Natural killer cell (primary cell): ENCODE measurements at regions not wholly inside any gene's neighbourhood (a gene's known extent, or its start where the extent isn't known, plus 50 kb on each side); places are given as distances from the start of the nearest gene placed in this dataset.

ENCODE experiments used
- ATAC-seq, 3 donors: fragments of 150-1000 bp in 2 of 3; fragments of 200-7000 bp in 1 of 3; cut with Tn5 transposase; 1 replicate in 1 of 3; 2 replicates in 2 of 3; pipeline ENCODE4 v1.10.0; 2021; ENCODE audit warnings: mild to moderate bottlenecking in 2 of 3, moderate library complexity in 2 of 3
- DNase-seq, 2 donors: peaks; one replicate each; pipeline versions ENCODE4 v3.0.0 to v3.0.0-alpha.2; 2013 to 2021; ENCODE audit warnings: mixed read lengths in 1 of 2
- H3K27ac ChIP-seq: one replicate; pipeline ENCODE4 v1.5.1; 2013; ENCODE audit warnings: mild to moderate bottlenecking, low read length
- H3K27me3 ChIP-seq: one replicate; pipeline ENCODE4 v1.6.1; 2013; ENCODE audit warnings: low read length; ENCODE audit not compliant: control insufficient read depth, insufficient read depth
- H3K36me3 ChIP-seq: one replicate; pipeline ENCODE4 v1.6.1; 2013; ENCODE audit warnings: low read length; ENCODE audit not compliant: control insufficient read depth, insufficient read depth
- H3K4me1 ChIP-seq: one replicate; pipeline ENCODE4 v1.6.1; 2013; ENCODE audit warnings: low read length; ENCODE audit not compliant: control insufficient read depth, insufficient read depth
- H3K4me3 ChIP-seq: one replicate; pipeline ENCODE4 v1.5.1; 2013; ENCODE audit warnings: low read length
- H3K9me3 ChIP-seq: one replicate; pipeline ENCODE4 v1.6.1; 2013; ENCODE audit warnings: low read length; ENCODE audit not compliant: control insufficient read depth, insufficient read depth
- H3K27ac Mint-ChIP-seq, 2 donors: one replicate each; pipeline ENCODE4 v1.8.0; 2022; ENCODE audit warnings: mild to moderate bottlenecking in 2 of 2, mixed read lengths in 2 of 2, moderate library complexity in 1 of 2
- H3K27me3 Mint-ChIP-seq, 2 donors: one replicate each; pipeline ENCODE4 v1.8.0; 2022; ENCODE audit warnings: low read depth in 2 of 2, mixed read lengths in 2 of 2
- H3K36me3 Mint-ChIP-seq: one replicate; pipeline ENCODE4 v1.8.0; 2022; ENCODE audit warnings: mixed read lengths
- H3K4me1 Mint-ChIP-seq, 2 donors: one replicate each; pipeline ENCODE4 v1.8.0; 2022; ENCODE audit warnings: mixed read lengths in 2 of 2
- H3K4me3 Mint-ChIP-seq: one replicate; pipeline ENCODE4 v1.8.0; 2022; ENCODE audit warnings: mild to moderate bottlenecking, moderate library complexity, mixed read lengths
- H3K9me3 Mint-ChIP-seq, 2 donors: one replicate each; pipeline ENCODE4 v1.8.0; 2022; ENCODE audit warnings: mixed read lengths in 2 of 2
- WGBS: methylation state at CpG from one replicate; pipeline ENCODE4 v1.1.7; 2013; ENCODE audit warnings: missing lambda C conversion rate; ENCODE audit not compliant: insufficient coverage; 5-methylcytosine and 5-hydroxymethylcytosine counted together
- intact Hi-C: fragments of 100-400 bp; cut with micrococcal nuclease; formaldehyde crosslinking; loops from one replicate; pipeline ENCODE4 v1.14.2; 2022
- TF ChIP-seq, protein P1 (sequence below): fragments of 200-600 bp; IDR thresholded peaks from one replicate; pipeline ENCODE4 v1.8.0; 2022; ENCODE audit warnings: antibody characterized with exemption

DNA sequence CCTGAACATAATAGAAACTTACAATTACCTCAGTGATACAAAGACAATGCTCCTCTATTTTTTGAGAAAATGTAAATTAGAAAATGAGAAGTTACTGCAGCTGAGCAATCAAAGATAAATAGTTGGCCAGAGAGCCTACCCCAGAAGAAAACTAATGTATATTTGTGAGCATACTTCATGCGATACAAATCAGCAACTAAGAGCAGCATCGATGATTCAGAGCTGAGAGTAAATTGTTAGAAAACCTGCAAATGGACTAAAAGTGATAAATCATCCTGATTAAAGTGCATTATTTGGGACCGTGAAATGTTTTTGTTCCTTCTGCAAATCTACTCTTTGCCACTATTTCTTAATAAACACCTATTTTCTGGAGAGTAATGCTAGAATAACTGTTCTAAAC lies 285.7 kb downstream of the PPP1R3A start:
- WGBS = 87% methylated on average over 3 of the region's 3 CpGs
- TF ChIP-seq, protein P1, sequence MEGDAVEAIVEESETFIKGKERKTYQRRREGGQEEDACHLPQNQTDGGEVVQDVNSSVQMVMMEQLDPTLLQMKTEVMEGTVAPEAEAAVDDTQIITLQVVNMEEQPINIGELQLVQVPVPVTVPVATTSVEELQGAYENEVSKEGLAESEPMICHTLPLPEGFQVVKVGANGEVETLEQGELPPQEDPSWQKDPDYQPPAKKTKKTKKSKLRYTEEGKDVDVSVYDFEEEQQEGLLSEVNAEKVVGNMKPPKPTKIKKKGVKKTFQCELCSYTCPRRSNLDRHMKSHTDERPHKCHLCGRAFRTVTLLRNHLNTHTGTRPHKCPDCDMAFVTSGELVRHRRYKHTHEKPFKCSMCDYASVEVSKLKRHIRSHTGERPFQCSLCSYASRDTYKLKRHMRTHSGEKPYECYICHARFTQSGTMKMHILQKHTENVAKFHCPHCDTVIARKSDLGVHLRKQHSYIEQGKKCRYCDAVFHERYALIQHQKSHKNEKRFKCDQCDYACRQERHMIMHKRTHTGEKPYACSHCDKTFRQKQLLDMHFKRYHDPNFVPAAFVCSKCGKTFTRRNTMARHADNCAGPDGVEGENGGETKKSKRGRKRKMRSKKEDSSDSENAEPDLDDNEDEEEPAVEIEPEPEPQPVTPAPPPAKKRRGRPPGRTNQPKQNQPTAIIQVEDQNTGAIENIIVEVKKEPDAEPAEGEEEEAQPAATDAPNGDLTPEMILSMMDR = no peak
- no peaks in the 10 kb centered on the region for H3K27me3 Mint-ChIP-seq

DNA sequence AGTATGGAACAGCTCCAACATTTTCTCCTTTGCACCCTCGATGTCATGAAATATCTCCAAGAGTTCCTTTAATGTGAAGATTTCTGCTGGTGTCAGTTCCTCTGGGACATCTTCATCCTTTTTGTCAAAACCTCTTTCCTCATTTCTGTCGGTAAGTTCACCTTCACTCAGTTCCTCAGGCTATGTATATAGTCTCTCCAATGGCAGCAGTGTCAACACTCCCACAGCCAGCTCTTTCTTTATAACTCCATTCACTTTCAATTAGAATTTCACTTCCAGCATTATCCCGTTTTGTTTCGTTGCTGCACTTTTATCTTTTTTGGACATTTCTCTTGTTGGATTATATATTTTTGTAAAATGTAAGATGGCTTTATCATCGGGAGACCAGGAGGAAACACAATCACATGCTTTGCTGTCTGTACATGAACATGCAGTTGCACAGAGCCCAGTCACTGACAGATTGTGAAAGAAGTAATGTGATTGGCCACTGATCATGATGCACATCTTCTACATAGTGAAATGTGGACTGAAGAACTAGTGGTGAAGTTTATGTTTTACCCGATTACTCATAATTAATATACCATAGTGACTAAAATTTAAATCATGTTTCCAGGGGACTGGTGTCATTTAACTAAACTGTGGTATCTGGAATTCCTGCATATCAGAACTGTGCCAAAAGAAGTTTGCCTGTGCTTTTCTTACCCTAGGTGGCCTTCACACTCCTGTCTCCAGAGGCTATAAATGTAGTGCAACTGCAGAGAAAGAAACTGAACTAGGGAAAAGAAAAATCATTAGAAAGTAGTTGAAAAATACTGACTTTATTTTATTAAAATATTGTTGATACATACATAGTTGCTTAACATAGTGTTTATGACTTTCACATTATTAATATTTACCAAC lies 289.6 kb downstream of the PPP1R3A start:
- Mint-ChIP-seq H3K4me1 (no peaks in the 10 kb centered on the region), H3K4me3 (no peak overlapping the region), H3K27ac (no peak overlapping the region), H3K27me3 (no peaks in the 10 kb centered on the region), H3K9me3 (peaks cover 17 to 18% of the 10 kb centered on the region in 2 donors), H3K36me3 (peaks cover 8% of the 10 kb centered on the region)
- intact Hi-C loops = no loop called here
- Histone ChIP-seq H3K9me3 (peaks cover 3% of the 10 kb centered on the region), H3K27me3 (no peaks in the 10 kb centered on the region), H3K27ac (no peak overlapping the region), H3K36me3 (no peaks in the 10 kb centered on the region), H3K4me3 (no peak overlapping the region), H3K4me1 (no peaks in the 10 kb centered on the region)
- WGBS = 92% methylated on average over 5 of the region's 6 CpGs
- TF ChIP-seq, protein P1 = no peak
- DNase-seq (no peak), ATAC-seq (no peak)

More for the DNA sequence above, 285.7 kb downstream of the PPP1R3A start:
- peaks cover 3% of the 10 kb centered on the region for H3K9me3 ChIP-seq
- no peak overlapping the region for H3K27ac Mint-ChIP-seq
- H3K4me1 ChIP-seq = no peaks in the 10 kb centered on the region
- H3K9me3 Mint-ChIP-seq = peaks cover 11 to 16% of the 10 kb centered on the region in 2 donors
- H3K27ac ChIP-seq = no peak overlapping the region
- DNase-seq (no peak), ATAC-seq (no peak)
- no peak overlapping the region for H3K4me3 Mint-ChIP-seq
- no peaks in the 10 kb centered on the region for H3K4me1 Mint-ChIP-seq
- intact Hi-C loops = no loop called here
- H3K36me3 Mint-ChIP-seq = no peaks in the 10 kb centered on the region
- H3K4me3 ChIP-seq = no peak overlapping the region
- H3K27me3 ChIP-seq = no peaks in the 10 kb centered on the region
- H3K36me3 ChIP-seq = no peaks in the 10 kb centered on the region

DNA sequence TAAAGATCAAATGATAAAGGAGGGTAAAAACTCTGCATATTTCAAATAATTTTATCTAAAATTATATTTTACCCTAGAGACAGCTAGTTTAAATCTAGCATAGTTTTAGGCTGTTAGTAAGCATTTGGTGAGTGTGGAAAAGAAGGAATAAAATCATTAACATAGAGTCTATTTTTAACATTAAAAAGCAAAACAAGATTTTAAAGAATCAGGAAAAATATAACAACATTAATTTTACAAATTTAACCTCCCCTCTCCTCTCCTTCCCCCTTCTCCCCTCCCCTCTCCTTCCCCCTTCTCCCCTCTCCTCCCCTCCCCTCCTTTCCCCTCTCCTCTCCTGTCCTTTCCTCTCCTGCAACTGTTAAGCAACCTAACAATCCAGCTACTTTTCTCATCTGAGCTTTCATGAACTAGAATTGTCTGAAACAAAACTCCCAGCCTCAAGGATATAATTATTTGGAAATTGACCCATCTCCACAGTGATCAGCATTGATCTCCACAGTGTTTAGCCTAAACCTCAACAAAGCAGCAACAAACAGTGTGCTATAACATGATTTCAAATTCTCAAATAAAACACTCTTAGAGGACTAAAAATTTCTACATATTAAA lies 293.2 kb downstream of the PPP1R3A start:
- DNase-seq (no peak), ATAC-seq (no peak)
- Histone ChIP-seq H3K27me3 (no peaks in the 10 kb centered on the region), H3K4me1 (no peaks in the 10 kb centered on the region), H3K36me3 (no peaks in the 10 kb centered on the region), H3K4me3 (no peak overlapping the region), H3K9me3 (no peaks in the 10 kb centered on the region), H3K27ac (no peak overlapping the region)
- no peak overlapping the region for H3K4me3 Mint-ChIP-seq
- TF ChIP-seq, protein P1 = no peak
- H3K9me3 Mint-ChIP-seq = peaks cover 23 to 25% of the 10 kb centered on the region in 2 donors
- intact Hi-C loops = no loop called here
- peaks cover 8% of the 10 kb centered on the region for H3K36me3 Mint-ChIP-seq
- no peaks in the 10 kb centered on the region for H3K4me1 Mint-ChIP-seq
- no peaks in the 10 kb centered on the region for H3K27me3 Mint-ChIP-seq
- no peak overlapping the region for H3K27ac Mint-ChIP-seq
